A549 (cell line): ENCODE measurements at regions not wholly inside any gene's neighbourhood (a gene's known extent, or its start where the extent isn't known, plus 50 kb on each side); places are given as distances from the start of the nearest gene placed in this dataset.
A peak's percentile ranks its signal among the peaks of the same experiment; 100 is the strongest.

ENCODE experiments used
- ATAC-seq, 2 experiments: fragments of 200-7000 bp in 1 of 2; fragments of >200 bp in 1 of 2; cut with Nextera tagmentation in 1 of 2; cut with Tn5 transposase in 1 of 2; 3 replicates each; pipeline versions ENCODE4 v1.8.0 to v1.9.1; 2018 to 2020; ENCODE audit warnings: mild to moderate bottlenecking in 1 of 2, moderate library complexity in 1 of 2
- CTCF ChIA-PET: fragments of 300-600 bp; sonication (Branson Sonifier 250); formaldehyde crosslinking; extraction: SDS; loops from one replicate; lab custom pipeline; 2021; ENCODE audit warnings: antibody characterized with exemption, inconsistent platforms; lab: Yijun Ruan, JAX
- POLR2A ChIA-PET: fragments of 350-600 bp; formaldehyde crosslinking; extraction: SDS; loops from one replicate; lab custom pipeline; 2021; ENCODE audit warnings: antibody characterized with exemption, inconsistent platforms; lab: Yijun Ruan, JAX
- DNase-seq, 2 experiments: peaks; one replicate each; pipeline versions ENCODE4 v3.0.0 to v3.0.0-alpha.2; 2011 to 2016; ENCODE audit warnings: low read depth in 1 of 2, low spot score in 1 of 2
- FAIRE-seq: peaks from 2 replicates; lab custom pipeline; 2011; peaks lifted over from hg19 to GRCh38; lab: Jason Lieb, UNC
- H3K27ac ChIP-seq, 2 experiments: fragments of >200 bp; sonication (Bioruptor Twin); formaldehyde crosslinking; 3 replicates each; pipeline ENCODE4 v1.5.1; 2016 to 2017
- H3K4me1 ChIP-seq: fragments of >200 bp; sonication (Bioruptor Twin); formaldehyde crosslinking; 3 replicates; pipeline ENCODE4 v1.6.1; 2016
- H3K4me2 ChIP-seq: fragments of >200 bp; sonication (Bioruptor Twin); formaldehyde crosslinking; 3 replicates; pipeline ENCODE4 v1.6.1; 2016
- H3K4me3 ChIP-seq: fragments of >200 bp; sonication (Bioruptor Twin); formaldehyde crosslinking; 3 replicates; pipeline ENCODE4 v1.5.1; 2016
- H3K9me3 ChIP-seq: fragments of >200 bp; sonication (Bioruptor Twin); formaldehyde crosslinking; 3 replicates; pipeline ENCODE4 v1.6.1; 2016
- BHLHE40 ChIP-seq: IDR thresholded peaks from 2 replicates; pipeline ENCODE4 v1.6.1; 2012; ENCODE audit warnings: low read depth, low read length, inconsistent platforms
- CBX2 ChIP-seq: fragments of 200-600 bp; sonication (generic); IDR thresholded peaks from 2 replicates; pipeline ENCODE4 v1.6.1; 2016; ENCODE audit warnings: low read depth, mild to moderate bottlenecking, borderline replicate concordance
- CBX8 ChIP-seq: fragments of 200-600 bp; sonication (generic); IDR thresholded peaks from 2 replicates; pipeline ENCODE4 v1.6.1; 2016
- CEBPB ChIP-seq, 2 experiments: fragments of >200 bp in 1 of 2; sonication (Bioruptor Twin) in 1 of 2; formaldehyde crosslinking in 1 of 2; IDR thresholded peaks; 2 replicates each; pipeline ENCODE4 v1.6.1; 2012 to 2016
- CHD2 ChIP-seq: fragments of 150-350 bp; IDR thresholded peaks from 2 replicates; pipeline ENCODE4 v1.6.1; 2014; ENCODE audit warnings: low read length; ENCODE audit not compliant: partially characterized antibody
- ESRRA ChIP-seq: fragments of 150-350 bp; IDR thresholded peaks from 2 replicates; pipeline ENCODE4 v1.6.1; 2014; ENCODE audit warnings: mild to moderate bottlenecking, low read length, borderline replicate concordance
- FOXS1 ChIP-seq: fragments of 250-450 bp; sonication (Bioruptor Pico); IDR thresholded peaks from 2 replicates; pipeline ENCODE4 v1.5.0; 2020; ENCODE audit warnings: mild to moderate bottlenecking, moderate library complexity
- HOXA7 ChIP-seq: fragments of 250-450 bp; sonication (Bioruptor Pico); IDR thresholded peaks from 2 replicates; pipeline ENCODE4 v1.5.0; 2020; ENCODE audit warnings: mild to moderate bottlenecking, moderate library complexity
- HOXB13 ChIP-seq: fragments of 250-450 bp; sonication (Bioruptor Pico); IDR thresholded peaks from 2 replicates; pipeline ENCODE4 v1.5.0; 2020; ENCODE audit warnings: low read depth, mild to moderate bottlenecking, moderate library complexity
- HOXB5 ChIP-seq: fragments of 250-450 bp; sonication (Bioruptor Pico); IDR thresholded peaks from 2 replicates; pipeline ENCODE4 v1.5.0; 2020; ENCODE audit warnings: mild to moderate bottlenecking, moderate library complexity
- JUN ChIP-seq, 2 experiments: fragments of >200 bp; sonication (Bioruptor Twin); formaldehyde crosslinking; IDR thresholded peaks; 2 replicates in 1 of 2; 3 replicates in 1 of 2; pipeline ENCODE4 v1.6.1; 2016 to 2017
- KDM1A ChIP-seq: fragments of 200-600 bp; sonication (generic); IDR thresholded peaks from 2 replicates; pipeline ENCODE4 v1.6.1; 2016; ENCODE audit warnings: low read depth, mild to moderate bottlenecking
- MAFK ChIP-seq: fragments of 450-650 bp; IDR thresholded peaks from 2 replicates; pipeline ENCODE4 v1.6.1; 2014; ENCODE audit not compliant: partially characterized antibody
- MAZ ChIP-seq: fragments of 150-350 bp; IDR thresholded peaks from 2 replicates; pipeline ENCODE4 v1.6.1; 2014; ENCODE audit warnings: antibody characterized with exemption, low read depth, low read length, borderline replicate concordance
- NR3C1 ChIP-seq: fragments of >200 bp; sonication (Bioruptor Twin); formaldehyde crosslinking; IDR thresholded peaks from 3 replicates; pipeline ENCODE4 v1.6.1; 2017
- PHF8 ChIP-seq: fragments of 200-600 bp; sonication (generic); IDR thresholded peaks from 2 replicates; pipeline ENCODE4 v1.6.1; 2016; ENCODE audit warnings: low read depth, mild to moderate bottlenecking, antibody characterized with exemption, moderate library complexity, borderline replicate concordance
- POLR2AphosphoS2 ChIP-seq: conservative IDR thresholded peaks from 2 replicates; pipeline ENCODE4 v1.6.1; 2012; ENCODE audit warnings: low read length, improper control_type of control experiment, inconsistent platforms
- RAD21 ChIP-seq, 2 experiments: fragments of >200 bp in 1 of 2; sonication (Bioruptor Twin) in 1 of 2; formaldehyde crosslinking in 1 of 2; IDR thresholded peaks in 1 of 2; conservative IDR thresholded peaks in 1 of 2; 2 replicates in 1 of 2; 3 replicates in 1 of 2; pipeline ENCODE4 v1.6.1; 2012 to 2018; ENCODE audit warnings: inconsistent platforms in 1 of 2
- RARB ChIP-seq: fragments of 250-450 bp; sonication (Bioruptor Pico); IDR thresholded peaks from 2 replicates; pipeline ENCODE4 v1.8.0; 2021; ENCODE audit warnings: mild to moderate bottlenecking, moderate library complexity
- RCOR1 ChIP-seq: fragments of 150-350 bp; IDR thresholded peaks from 2 replicates; pipeline ENCODE4 v1.6.1; 2014; ENCODE audit warnings: antibody characterized with exemption, low read length, low read depth
- RFX5 ChIP-seq: fragments of 450-650 bp; IDR thresholded peaks from 2 replicates; pipeline ENCODE4 v1.7.1; 2014; ENCODE audit warnings: antibody characterized with exemption, mild to moderate bottlenecking, moderate library complexity
- RNF2 ChIP-seq: fragments of 200-600 bp; sonication (generic); IDR thresholded peaks from 2 replicates; pipeline ENCODE4 v1.6.1; 2016; ENCODE audit warnings: low read depth, mild to moderate bottlenecking, antibody characterized with exemption, moderate library complexity, borderline replicate concordance
- SMC3 ChIP-seq: fragments of >200 bp; sonication (Bioruptor Twin); formaldehyde crosslinking; IDR thresholded peaks from 3 replicates; pipeline ENCODE4 v1.6.1; 2018; ENCODE audit warnings: inconsistent platforms
- SREBF2 ChIP-seq: fragments of 450-650 bp; IDR thresholded peaks from 2 replicates; pipeline ENCODE4 v1.6.1; 2014; ENCODE audit warnings: mild to moderate bottlenecking, moderate library complexity
- TFCP2L1 ChIP-seq: fragments of 250-450 bp; sonication (Bioruptor Pico); IDR thresholded peaks from 2 replicates; pipeline ENCODE4 v1.5.0; 2021; ENCODE audit warnings: mild to moderate bottlenecking
- TP53 ChIP-seq: fragments of 250-450 bp; sonication (Bioruptor Pico); IDR thresholded peaks from 2 replicates; pipeline ENCODE4 v1.5.0; 2021; ENCODE audit warnings: mild to moderate bottlenecking, moderate library complexity
- ZNF302 ChIP-seq: fragments of 250-450 bp; sonication (Bioruptor Pico); IDR thresholded peaks from 2 replicates; pipeline ENCODE4 v1.9.0; 2021; ENCODE audit warnings: inconsistent platforms, mild to moderate bottlenecking, moderate library complexity
- WGBS: methylation state at CpG from one replicate; pipeline ENCODE4 v1.1.6; 2017; ENCODE audit errors: missing lambda C conversion rate; 5-methylcytosine and 5-hydroxymethylcytosine counted together
- TF ChIP-seq, protein P1 (sequence below): fragments of >200 bp; sonication (Bioruptor Twin); formaldehyde crosslinking; IDR thresholded peaks from 2 replicates; pipeline ENCODE4 v1.6.1; 2016
- TF ChIP-seq, protein P2 (sequence below): fragments of >200 bp; sonication (Bioruptor Twin); formaldehyde crosslinking; IDR thresholded peaks from 3 replicates; pipeline ENCODE4 v1.5.1; 2016

DNA sequence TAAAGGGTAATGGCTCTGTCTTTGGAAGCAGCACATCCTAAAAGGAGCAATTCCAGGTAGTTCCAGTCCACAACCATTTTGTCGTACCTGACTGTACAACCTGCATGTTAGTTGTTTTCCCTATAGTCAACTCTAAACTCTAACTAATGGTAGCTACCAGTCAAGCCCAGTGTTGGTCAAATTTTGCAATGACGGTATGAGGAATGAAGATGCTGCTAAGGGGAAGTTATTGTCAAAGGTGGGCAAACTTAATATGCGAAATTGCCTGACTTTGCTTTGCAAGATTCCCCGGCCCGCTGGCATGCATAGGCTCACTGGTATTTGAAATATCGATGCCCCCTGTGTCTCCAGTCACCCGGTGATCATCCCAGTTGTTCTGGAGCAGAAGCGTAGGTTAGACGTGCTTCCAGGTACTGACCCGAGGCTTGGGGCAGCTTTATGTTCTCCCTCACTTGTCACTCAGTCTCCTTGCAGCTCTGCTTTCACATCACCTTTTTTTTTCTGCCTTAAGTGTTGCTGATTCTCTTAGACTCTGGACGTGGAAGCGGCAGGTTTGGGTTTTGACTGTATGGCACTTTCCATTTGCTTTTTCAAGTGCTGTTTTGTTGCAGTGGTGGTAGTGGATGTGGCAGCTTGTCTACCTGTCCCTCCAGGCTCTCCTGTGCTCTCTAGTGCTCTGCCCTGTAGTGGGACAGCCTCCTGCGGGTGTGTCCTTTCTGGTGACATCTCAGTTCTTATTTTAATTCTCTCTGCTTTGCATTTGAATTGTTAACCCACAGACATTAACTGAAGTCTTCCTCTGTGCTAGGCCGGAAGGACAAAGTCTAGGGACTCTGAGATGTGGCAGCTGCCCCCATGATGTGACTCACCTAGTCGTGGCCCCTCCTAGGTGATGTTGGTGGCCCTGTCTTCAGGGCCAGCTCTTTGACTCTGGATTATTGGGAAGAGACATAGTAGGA, 95.8 kb upstream of the UMPS start:
- no peak overlapping the region; the same call in 2 of the 3 replicates for H3K4me3 ChIP-seq
- peak in 1 of 2 experiments; percentile 10 for DNase-seq
- POLR2A ChIA-PET, result no interaction called here
- peak overlapping the region; percentile 24 to 55; a peak in 4 of 6 replicates for H3K27ac ChIP-seq
- no peak for FAIRE-seq
- 79% methylated on average over 15 of the region's 15 CpGs for WGBS
- peaks cover 26% of the 10 kb centered on the region for H3K4me1 ChIP-seq
- peak overlapping the region; percentile 70 for H3K4me2 ChIP-seq
- H3K9me3 ChIP-seq, result no peaks in the 10 kb centered on the region
- CTCF ChIA-PET, result interaction anchor here (2.9 kb wide), 1 partner anchor 55 kb away, joined by 12 read pairs; no protein-coding TSS in a partner anchor
- TF ChIP-seq HOXB5 (no peak), SMC3 (no peak), BHLHE40 (no peak), PHF8 (no peak), NR3C1 (no peak), SREBF2 (no peak), RAD21 (conservative IDR thresholded peaks at IDR 0.05 in 1 of 2, IDR thresholded peaks at IDR 0.05 in 1 of 2) (no peak), CEBPB (IDR thresholded peaks at IDR 0.05) (no peak), HOXB13 (no peak), RARB (CRISPR knock-in tag) (no peak), TFCP2L1 (CRISPR knock-in tag) (no peak)
- peak in 1 of 2 experiments; percentile 33; a peak in 2 of 6 replicates for ATAC-seq

DNA sequence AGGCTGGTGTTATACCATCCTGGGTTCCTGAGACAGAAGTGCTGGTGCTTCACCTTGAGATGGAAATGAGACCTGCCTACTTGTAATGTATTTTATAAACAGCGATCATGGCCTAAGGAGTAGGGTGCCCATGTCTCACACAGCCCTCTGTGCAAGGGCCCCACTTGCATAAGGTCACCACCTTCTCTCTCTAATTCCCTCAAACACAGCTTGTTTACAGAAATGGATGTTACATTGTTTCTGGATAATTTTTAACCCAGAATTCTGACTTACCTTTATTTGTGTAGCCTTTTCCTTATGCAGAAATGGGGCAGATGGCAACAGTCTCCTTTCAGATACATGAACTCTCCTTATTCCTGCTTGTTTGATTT, 95.1 kb upstream of the UMPS start:
- peaks cover 26% of the 10 kb centered on the region for H3K4me1 ChIP-seq
- WGBS, result 58% methylated on average over 1 of the region's 1 CpG

DNA sequence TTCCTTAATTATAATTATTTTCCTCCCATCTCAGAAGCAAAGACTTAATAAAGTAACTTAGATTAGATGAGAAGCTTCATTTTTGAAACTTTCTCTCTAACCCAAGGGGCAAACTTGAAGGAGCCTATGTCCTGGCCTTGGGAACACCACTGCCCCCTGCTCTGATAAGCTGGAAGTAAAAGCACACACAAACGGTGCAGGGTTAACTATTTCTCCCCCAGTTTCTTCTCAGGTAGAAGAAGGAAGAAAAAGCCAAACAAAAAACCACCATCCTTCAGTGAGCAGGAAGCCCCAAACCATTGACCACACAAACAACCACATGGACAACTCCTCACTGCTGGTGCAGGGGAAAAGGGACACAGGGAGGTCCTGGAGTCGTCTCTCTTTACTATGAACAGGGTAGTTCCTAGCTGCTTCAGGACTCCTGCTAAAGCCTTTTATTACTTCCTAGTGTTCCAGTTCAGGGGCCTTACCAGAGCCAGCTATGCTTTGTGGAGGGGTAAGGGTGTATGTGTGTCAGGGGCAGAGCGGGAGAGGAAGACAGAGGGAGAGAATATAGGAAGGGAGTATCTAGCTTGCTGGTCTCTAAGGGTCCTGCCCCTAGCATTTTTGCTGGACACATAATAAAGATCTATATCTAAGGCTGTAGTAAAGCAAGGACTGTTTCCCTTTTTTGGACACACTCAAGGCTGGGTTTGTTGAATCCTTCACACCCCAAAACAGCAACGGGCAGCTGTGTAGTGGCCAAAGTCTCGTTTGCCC, 94.0 kb upstream of the UMPS start:
- H3K9me3 ChIP-seq, result no peaks in the 10 kb centered on the region
- POLR2A ChIA-PET, result no interaction called here
- no peak for TF ChIP-seq HOXB5
- no peak for TF ChIP-seq ESRRA
- no peak for TF ChIP-seq PHF8
- no peak for TF ChIP-seq HOXA7 (CRISPR knock-in tag)
- no peak for TF ChIP-seq TP53 (CRISPR knock-in tag)
- no peak for TF ChIP-seq POLR2AphosphoS2
- no peak for TF ChIP-seq KDM1A
- TF ChIP-seq CEBPB (IDR thresholded peaks at IDR 0.05), result no peak
- no peak for TF ChIP-seq FOXS1
- TF ChIP-seq JUN (IDR thresholded peaks at IDR 0.05), result no peak
- TF ChIP-seq RFX5, result no peak
- no peak for TF ChIP-seq RNF2
- no peak for TF ChIP-seq MAFK
- TF ChIP-seq ZNF302 (CRISPR knock-in tag), result no peak
- TF ChIP-seq, protein P1, sequence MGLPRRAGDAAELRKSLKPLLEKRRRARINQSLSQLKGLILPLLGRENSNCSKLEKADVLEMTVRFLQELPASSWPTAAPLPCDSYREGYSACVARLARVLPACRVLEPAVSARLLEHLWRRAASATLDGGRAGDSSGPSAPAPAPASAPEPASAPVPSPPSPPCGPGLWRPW, result no peak
- TF ChIP-seq CBX8, result no peak
- TF ChIP-seq RCOR1, result no peak
- TF ChIP-seq, protein P2, sequence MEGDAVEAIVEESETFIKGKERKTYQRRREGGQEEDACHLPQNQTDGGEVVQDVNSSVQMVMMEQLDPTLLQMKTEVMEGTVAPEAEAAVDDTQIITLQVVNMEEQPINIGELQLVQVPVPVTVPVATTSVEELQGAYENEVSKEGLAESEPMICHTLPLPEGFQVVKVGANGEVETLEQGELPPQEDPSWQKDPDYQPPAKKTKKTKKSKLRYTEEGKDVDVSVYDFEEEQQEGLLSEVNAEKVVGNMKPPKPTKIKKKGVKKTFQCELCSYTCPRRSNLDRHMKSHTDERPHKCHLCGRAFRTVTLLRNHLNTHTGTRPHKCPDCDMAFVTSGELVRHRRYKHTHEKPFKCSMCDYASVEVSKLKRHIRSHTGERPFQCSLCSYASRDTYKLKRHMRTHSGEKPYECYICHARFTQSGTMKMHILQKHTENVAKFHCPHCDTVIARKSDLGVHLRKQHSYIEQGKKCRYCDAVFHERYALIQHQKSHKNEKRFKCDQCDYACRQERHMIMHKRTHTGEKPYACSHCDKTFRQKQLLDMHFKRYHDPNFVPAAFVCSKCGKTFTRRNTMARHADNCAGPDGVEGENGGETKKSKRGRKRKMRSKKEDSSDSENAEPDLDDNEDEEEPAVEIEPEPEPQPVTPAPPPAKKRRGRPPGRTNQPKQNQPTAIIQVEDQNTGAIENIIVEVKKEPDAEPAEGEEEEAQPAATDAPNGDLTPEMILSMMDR, result no peak
- no peak for TF ChIP-seq MAZ
- no peak for TF ChIP-seq CHD2
- TF ChIP-seq, all 56 proteins: peak for 0
- peak overlapping the region; percentile 70 for H3K4me2 ChIP-seq
- 58% methylated on average over 5 of the region's 5 CpGs for WGBS
- CTCF ChIA-PET, result interaction anchor here (0.7 to 3.4 kb wide), 6 partner anchors 17 to 82 kb away, joined by 3 to 12 read pairs (median 4); no protein-coding TSS in a partner anchor
- FAIRE-seq, result no peak
- peaks cover 26% of the 10 kb centered on the region for H3K4me1 ChIP-seq
- peak in 1 of 2 experiments; percentile 40; a peak in 1 of 6 replicates for ATAC-seq
- peak overlapping the region in 1 of 2 experiments; percentile 30; a peak in 1 of 6 replicates for H3K27ac ChIP-seq
- no peak overlapping the region for H3K4me3 ChIP-seq
- DNase-seq, result no peak

More for the DNA sequence above, 95.1 kb upstream of the UMPS start:
- ATAC-seq (peak in 1 of 2 experiments; percentile 55; a peak in 2 of 6 replicates), DNase-seq (peak in 1 of 2 experiments; percentile 19), FAIRE-seq (no peak)
- H3K4me2 ChIP-seq, result peak overlapping the region; percentile 70
- TF ChIP-seq HOXB13, result no peak
- no peak for TF ChIP-seq CBX2
- no peak for TF ChIP-seq HOXB5
- ChIA-PET POLR2A (no interaction called here), CTCF (interaction anchor here (2.9 to 3.4 kb wide), 2 partner anchors 54 to 70 kb away, joined by 11 to 12 read pairs; no protein-coding TSS in a partner anchor)
- peak overlapping the region; percentile 24 to 55; a peak in 4 of 6 replicates for H3K27ac ChIP-seq
- no peaks in the 10 kb centered on the region for H3K9me3 ChIP-seq
- H3K4me3 ChIP-seq, result no peak overlapping the region
